HEK293 (cell line): ENCODE measurements at regions not wholly inside any gene's neighbourhood (a gene's known extent, or its start where the extent isn't known, plus 50 kb on each side); places are given as distances from the start of the nearest gene placed in this dataset.

ENCODE experiments used
- CTCF ChIA-PET: fragments of 350-600 bp; formaldehyde crosslinking; extraction: SDS; loops from one replicate; lab custom pipeline; 2021; ENCODE audit warnings: antibody characterized with exemption; lab: Yijun Ruan, JAX
- POLR2A ChIA-PET: fragments of 300-600 bp; formaldehyde crosslinking; extraction: SDS; loops from one replicate; lab custom pipeline; 2020; ENCODE audit warnings: antibody characterized with exemption, inconsistent platforms; lab: Yijun Ruan, JAX
- H3K27ac ChIP-seq: fragments of 200-500 bp; sonication (Bioruptor generic); 2 replicates; pipeline ENCODE4 v1.5.1; 2014; ENCODE audit warnings: low read depth, low read length, control low read depth, inconsistent platforms; ENCODE audit errors: extremely low read depth
- H3K36me3 ChIP-seq, 2 experiments: fragments of 200-500 bp in 1 of 2; sonication (Bioruptor generic) in 1 of 2; 1 replicate in 1 of 2; 2 replicates in 1 of 2; pipeline ENCODE4 v1.5.1; 2014 to 2017; ENCODE audit warnings: inconsistent platforms in 2 of 2, low read length in 2 of 2; ENCODE audit not compliant: control insufficient read depth in 2 of 2, insufficient read depth in 1 of 2
- H3K4me1 ChIP-seq: fragments of 200-500 bp; sonication (Bioruptor generic); 2 replicates; pipeline ENCODE4 v1.5.1; 2014; ENCODE audit warnings: mild to moderate bottlenecking, low read length, inconsistent platforms; ENCODE audit not compliant: control insufficient read depth, insufficient read depth
- H3K4me3 ChIP-seq: 2 replicates; pipeline ENCODE4 v1.5.1; 2011; ENCODE audit warnings: low read depth, mild to moderate bottlenecking, control low read depth, low read length, moderate library complexity
- H3K9me3 ChIP-seq: fragments of 200-500 bp; sonication (Bioruptor generic); 2 replicates; pipeline ENCODE4 v1.5.1; 2014; ENCODE audit warnings: low read depth, low read length, inconsistent platforms; ENCODE audit not compliant: control insufficient read depth, insufficient read depth
- GFI1B ChIP-seq: fragments of 450-650 bp; formaldehyde crosslinking; IDR thresholded peaks from 2 replicates; pipeline ENCODE4 v1.5.1; 2016; ENCODE audit warnings: missing biosample characterization, missing genetic modification characterization
- GLI4 ChIP-seq: fragments of 450-650 bp; formaldehyde crosslinking; IDR thresholded peaks from 2 replicates; pipeline ENCODE4 v1.5.1; 2016; ENCODE audit warnings: missing biosample characterization, missing genetic modification characterization
- HOXD13 ChIP-seq: sonication (generic); formaldehyde crosslinking; IDR thresholded peaks from 2 replicates; pipeline ENCODE4 v1.8.0; 2022; ENCODE audit warnings: missing genetic modification reagents, borderline replicate concordance
- MZF1 ChIP-seq: fragments of 450-650 bp; formaldehyde crosslinking; IDR thresholded peaks from 2 replicates; pipeline ENCODE4 v1.5.1; 2017; ENCODE audit warnings: missing biosample characterization, missing genetic modification characterization, borderline replicate concordance
- SP7 ChIP-seq: fragments of 450-650 bp; formaldehyde crosslinking; IDR thresholded peaks from 2 replicates; pipeline ENCODE4 v1.5.1; 2016; ENCODE audit warnings: missing biosample characterization, missing genetic modification characterization
- ZBTB21 ChIP-seq: fragments of 450-650 bp; formaldehyde crosslinking; IDR thresholded peaks from 2 replicates; pipeline ENCODE4 v1.5.1; 2017; ENCODE audit warnings: missing biosample characterization, missing genetic modification characterization
- ZFP37 ChIP-seq: fragments of 450-650 bp; formaldehyde crosslinking; IDR thresholded peaks from 2 replicates; pipeline ENCODE4 v1.5.1; 2016; ENCODE audit warnings: missing biosample characterization, missing genetic modification characterization
- ZFP69B ChIP-seq: fragments of 450-650 bp; formaldehyde crosslinking; IDR thresholded peaks from 2 replicates; pipeline ENCODE4 v1.5.1; 2016; ENCODE audit warnings: missing biosample characterization, missing genetic modification characterization
- ZNF214 ChIP-seq: fragments of 450-650 bp; formaldehyde crosslinking; IDR thresholded peaks from 2 replicates; pipeline ENCODE4 v1.5.1; 2017; ENCODE audit warnings: missing biosample characterization, mild to moderate bottlenecking, missing genetic modification characterization, borderline replicate concordance
- ZNF266 ChIP-seq: fragments of 450-650 bp; formaldehyde crosslinking; IDR thresholded peaks from 2 replicates; pipeline ENCODE4 v1.5.1; 2016; ENCODE audit warnings: missing biosample characterization, missing genetic modification characterization, low read depth
- ZNF561 ChIP-seq: fragments of 450-650 bp; IDR thresholded peaks from 2 replicates; pipeline ENCODE4 v1.5.1; 2018; ENCODE audit warnings: missing biosample characterization, missing genetic modification characterization, borderline replicate concordance
- ZNF664 ChIP-seq: fragments of 450-650 bp; formaldehyde crosslinking; IDR thresholded peaks from 2 replicates; pipeline ENCODE4 v1.5.1; 2016; ENCODE audit warnings: missing biosample characterization, missing genetic modification characterization
- ZNF843 ChIP-seq: fragments of 450-650 bp; formaldehyde crosslinking; IDR thresholded peaks from 2 replicates; pipeline ENCODE4 v1.5.1; 2016; ENCODE audit warnings: missing biosample characterization, missing genetic modification characterization
- TF ChIP-seq, protein P1 (sequence below): fragments of 450-650 bp; formaldehyde crosslinking; IDR thresholded peaks from 2 replicates; pipeline ENCODE4 v1.5.1; 2016; ENCODE audit warnings: missing biosample characterization, missing genetic modification characterization
- TF ChIP-seq, protein P2 (sequence below): fragments of 450-650 bp; formaldehyde crosslinking; conservative IDR thresholded peaks from 2 replicates; pipeline ENCODE4 v1.5.1; 2016; ENCODE audit warnings: low read depth, missing biosample characterization, missing genetic modification characterization
- TF ChIP-seq, protein P3 (sequence below): fragments of 450-650 bp; formaldehyde crosslinking; IDR thresholded peaks from 2 replicates; pipeline ENCODE4 v1.5.1; 2016; ENCODE audit warnings: missing biosample characterization, missing genetic modification characterization
- TF ChIP-seq, protein P4 (sequence below): fragments of 450-650 bp; formaldehyde crosslinking; IDR thresholded peaks from 2 replicates; pipeline ENCODE4 v1.5.1; 2016; ENCODE audit warnings: missing biosample characterization, missing genetic modification characterization

DNA sequence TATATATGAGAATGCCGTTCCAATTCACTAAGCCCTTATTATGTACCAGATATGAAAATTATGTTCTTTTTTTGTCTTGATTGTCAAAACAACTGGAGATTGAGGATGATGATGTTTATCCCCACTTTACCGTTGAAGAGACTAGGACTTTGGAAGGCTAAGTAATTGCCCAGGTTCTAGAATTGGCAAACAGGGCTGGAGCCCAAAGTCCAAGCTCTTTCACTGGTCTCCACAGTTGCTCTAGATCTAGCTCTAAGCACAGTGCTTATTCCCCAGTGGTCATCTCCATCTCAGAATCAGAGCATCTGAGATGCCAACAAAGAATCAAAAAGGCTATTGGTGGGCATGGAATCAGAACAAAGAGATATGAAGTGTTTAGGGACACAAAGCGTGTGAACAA lies 215.3 kb upstream of the FOXA2 start:
- ChIA-PET CTCF (interaction anchor here (1.0 kb wide), 1 partner anchor 176 kb away, joined by 6 read pairs; no protein-coding TSS in a partner anchor), POLR2A (no interaction called here)
- TF ChIP-seq, protein P1, sequence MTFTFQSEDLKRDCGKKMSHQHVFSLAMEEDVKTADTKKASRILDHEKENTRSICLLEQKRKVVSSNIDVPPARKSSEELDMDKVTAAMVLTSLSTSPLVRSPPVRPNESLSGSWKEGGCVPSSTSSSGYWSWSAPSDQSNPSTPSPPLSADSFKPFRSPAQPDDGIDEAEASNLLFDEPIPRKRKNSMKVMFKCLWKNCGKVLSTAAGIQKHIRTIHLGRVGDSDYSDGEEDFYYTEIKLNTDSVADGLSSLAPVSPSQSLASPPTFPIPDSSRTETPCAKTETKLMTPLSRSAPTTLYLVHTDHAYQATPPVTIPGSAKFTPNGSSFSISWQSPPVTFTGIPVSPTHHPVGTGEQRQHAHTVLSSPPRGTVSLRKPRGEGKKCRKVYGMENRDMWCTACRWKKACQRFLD, result no peak
- TF ChIP-seq GLI4 (tag by site-specific recombination) (no peak), ZFP37 (no peak), ZFP69B (tag by site-specific recombination) (no peak), ZNF561 (no peak), HOXD13 (no peak), ZNF664 (tag by site-specific recombination) (no peak), SP7 (tag by site-specific recombination) (no peak), MZF1 (tag by site-specific recombination) (no peak)
- TF ChIP-seq, protein P2, sequence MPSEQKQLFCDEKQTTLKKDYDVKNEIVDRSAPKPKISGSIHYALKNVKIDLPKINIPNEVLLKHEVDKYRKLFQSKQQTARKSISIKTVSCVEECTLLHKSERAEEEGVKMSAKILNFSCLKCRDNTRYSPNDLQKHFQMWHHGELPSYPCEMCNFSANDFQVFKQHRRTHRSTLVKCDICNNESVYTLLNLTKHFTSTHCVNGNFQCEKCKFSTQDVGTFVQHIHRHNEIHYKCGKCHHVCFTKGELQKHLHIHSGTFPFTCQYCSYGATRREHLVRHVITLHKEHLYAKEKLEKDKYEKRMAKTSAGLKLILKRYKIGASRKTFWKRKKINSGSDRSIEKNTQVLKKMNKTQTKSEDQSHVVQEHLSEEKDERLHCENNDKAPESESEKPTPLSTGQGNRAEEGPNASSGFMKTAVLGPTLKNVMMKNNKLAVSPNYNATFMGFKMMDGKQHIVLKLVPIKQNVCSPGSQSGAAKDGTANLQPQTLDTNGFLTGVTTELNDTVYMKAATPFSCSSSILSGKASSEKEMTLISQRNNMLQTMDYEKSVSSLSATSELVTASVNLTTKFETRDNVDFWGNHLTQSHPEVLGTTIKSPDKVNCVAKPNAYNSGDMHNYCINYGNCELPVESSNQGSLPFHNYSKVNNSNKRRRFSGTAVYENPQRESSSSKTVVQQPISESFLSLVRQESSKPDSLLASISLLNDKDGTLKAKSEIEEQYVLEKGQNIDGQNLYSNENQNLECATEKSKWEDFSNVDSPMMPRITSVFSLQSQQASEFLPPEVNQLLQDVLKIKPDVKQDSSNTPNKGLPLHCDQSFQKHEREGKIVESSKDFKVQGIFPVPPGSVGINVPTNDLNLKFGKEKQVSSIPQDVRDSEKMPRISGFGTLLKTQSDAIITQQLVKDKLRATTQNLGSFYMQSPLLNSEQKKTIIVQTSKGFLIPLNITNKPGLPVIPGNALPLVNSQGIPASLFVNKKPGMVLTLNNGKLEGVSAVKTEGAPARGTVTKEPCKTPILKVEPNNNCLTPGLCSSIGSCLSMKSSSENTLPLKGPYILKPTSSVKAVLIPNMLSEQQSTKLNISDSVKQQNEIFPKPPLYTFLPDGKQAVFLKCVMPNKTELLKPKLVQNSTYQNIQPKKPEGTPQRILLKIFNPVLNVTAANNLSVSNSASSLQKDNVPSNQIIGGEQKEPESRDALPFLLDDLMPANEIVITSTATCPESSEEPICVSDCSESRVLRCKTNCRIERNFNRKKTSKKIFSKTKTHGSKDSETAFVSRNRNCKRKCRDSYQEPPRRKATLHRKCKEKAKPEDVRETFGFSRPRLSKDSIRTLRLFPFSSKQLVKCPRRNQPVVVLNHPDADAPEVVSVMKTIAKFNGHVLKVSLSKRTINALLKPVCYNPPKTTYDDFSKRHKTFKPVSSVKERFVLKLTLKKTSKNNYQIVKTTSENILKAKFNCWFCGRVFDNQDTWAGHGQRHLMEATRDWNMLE, result no peak
- Histone ChIP-seq H3K36me3 (no peaks in the 10 kb centered on the region), H3K4me1 (no peaks in the 10 kb centered on the region), H3K4me3 (no peak overlapping the region), H3K9me3 (no peaks in the 10 kb centered on the region), H3K27ac (no peak overlapping the region)

DNA sequence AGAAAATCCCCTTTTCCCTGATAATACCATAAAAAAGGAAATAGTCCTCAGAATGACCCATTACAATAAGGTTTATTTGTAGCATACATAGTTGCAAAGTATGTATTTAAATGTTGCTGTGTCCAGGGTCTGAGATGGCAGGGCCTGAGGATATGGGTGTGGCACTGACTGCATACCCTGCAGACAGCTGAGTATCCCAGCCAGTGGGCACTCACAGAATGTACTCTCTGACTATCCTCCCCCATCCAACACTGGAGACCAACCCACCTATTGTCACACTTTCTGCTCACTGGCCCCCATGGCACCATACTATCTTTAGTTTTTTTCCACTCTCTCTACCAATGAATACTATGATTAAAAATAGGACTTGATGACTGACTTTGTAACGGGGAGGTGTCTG lies 215.8 kb upstream of the FOXA2 start:
- POLR2A ChIA-PET, result no interaction called here
- TF ChIP-seq ZNF266 (tag by site-specific recombination), result no peak
- TF ChIP-seq, protein P3, sequence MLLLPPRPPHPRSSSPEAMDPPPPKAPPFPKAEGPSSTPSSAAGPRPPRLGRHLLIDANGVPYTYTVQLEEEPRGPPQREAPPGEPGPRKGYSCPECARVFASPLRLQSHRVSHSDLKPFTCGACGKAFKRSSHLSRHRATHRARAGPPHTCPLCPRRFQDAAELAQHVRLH (tag by site-specific recombination), result no peak
- TF ChIP-seq, protein P4, sequence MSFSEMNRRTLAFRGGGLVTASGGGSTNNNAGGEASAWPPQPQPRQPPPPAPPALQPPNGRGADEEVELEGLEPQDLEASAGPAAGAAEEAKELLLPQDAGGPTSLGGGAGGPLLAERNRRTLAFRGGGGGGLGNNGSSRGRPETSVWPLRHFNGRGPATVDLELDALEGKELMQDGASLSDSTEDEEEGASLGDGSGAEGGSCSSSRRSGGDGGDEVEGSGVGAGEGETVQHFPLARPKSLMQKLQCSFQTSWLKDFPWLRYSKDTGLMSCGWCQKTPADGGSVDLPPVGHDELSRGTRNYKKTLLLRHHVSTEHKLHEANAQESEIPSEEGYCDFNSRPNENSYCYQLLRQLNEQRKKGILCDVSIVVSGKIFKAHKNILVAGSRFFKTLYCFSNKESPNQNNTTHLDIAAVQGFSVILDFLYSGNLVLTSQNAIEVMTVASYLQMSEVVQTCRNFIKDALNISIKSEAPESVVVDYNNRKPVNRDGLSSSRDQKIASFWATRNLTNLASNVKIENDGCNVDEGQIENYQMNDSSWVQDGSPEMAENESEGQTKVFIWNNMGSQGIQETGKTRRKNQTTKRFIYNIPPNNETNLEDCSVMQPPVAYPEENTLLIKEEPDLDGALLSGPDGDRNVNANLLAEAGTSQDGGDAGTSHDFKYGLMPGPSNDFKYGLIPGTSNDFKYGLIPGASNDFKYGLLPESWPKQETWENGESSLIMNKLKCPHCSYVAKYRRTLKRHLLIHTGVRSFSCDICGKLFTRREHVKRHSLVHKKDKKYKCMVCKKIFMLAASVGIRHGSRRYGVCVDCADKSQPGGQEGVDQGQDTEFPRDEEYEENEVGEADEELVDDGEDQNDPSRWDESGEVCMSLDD (tag by site-specific recombination), result no peak
- TF ChIP-seq ZNF843, result no peak
- TF ChIP-seq ZBTB21 (tag by site-specific recombination), result no peak
- no peak for TF ChIP-seq GFI1B (tag by site-specific recombination)
- TF ChIP-seq ZNF214 (tag by site-specific recombination), result no peak
- CTCF ChIA-PET, result interaction anchor here (0.5 kb wide), 1 partner anchor 844 kb away, joined by 3 read pairs; no protein-coding TSS in a partner anchor

More for the DNA sequence above, 215.8 kb upstream of the FOXA2 start:
- H3K4me1 ChIP-seq, result no peaks in the 10 kb centered on the region
- no peak overlapping the region for H3K27ac ChIP-seq
- H3K9me3 ChIP-seq, result no peaks in the 10 kb centered on the region
- no peaks in the 10 kb centered on the region for H3K36me3 ChIP-seq
- no peak overlapping the region for H3K4me3 ChIP-seq
